ENCODE measurements at regions not wholly inside any gene's neighbourhood (a gene's known extent, or its start where the extent isn't known, plus 50 kb on each side); places are given as distances from the start of the nearest gene placed in this dataset.

DNA sequence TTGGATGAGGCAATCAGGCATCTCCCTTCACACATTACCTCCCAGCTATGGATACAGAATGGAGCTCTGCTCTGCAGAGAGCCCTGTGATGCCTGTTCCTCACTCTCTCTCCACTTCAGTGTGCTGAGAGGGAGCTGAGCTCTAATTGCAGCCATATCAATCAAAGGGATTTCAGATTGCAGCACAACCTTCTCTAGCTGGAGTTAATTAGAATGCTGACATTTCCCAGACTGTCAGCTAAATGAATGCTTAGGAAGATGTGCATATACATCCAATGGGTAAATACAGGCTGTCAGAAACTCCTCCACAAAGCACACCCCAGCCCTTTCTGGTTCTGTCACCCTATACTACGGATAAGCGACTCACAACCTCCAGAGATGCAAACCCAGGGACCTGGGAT lies 402.6 kb downstream of the EIPR1 start:
- TF ChIP-seq, protein P1, sequence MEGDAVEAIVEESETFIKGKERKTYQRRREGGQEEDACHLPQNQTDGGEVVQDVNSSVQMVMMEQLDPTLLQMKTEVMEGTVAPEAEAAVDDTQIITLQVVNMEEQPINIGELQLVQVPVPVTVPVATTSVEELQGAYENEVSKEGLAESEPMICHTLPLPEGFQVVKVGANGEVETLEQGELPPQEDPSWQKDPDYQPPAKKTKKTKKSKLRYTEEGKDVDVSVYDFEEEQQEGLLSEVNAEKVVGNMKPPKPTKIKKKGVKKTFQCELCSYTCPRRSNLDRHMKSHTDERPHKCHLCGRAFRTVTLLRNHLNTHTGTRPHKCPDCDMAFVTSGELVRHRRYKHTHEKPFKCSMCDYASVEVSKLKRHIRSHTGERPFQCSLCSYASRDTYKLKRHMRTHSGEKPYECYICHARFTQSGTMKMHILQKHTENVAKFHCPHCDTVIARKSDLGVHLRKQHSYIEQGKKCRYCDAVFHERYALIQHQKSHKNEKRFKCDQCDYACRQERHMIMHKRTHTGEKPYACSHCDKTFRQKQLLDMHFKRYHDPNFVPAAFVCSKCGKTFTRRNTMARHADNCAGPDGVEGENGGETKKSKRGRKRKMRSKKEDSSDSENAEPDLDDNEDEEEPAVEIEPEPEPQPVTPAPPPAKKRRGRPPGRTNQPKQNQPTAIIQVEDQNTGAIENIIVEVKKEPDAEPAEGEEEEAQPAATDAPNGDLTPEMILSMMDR (IDR thresholded peaks at IDR 0.05): no peak
- no peak for TF ChIP-seq POLR2A (IDR thresholded peaks at IDR 0.05)
